K562 (cell line): ENCODE measurements at regions not wholly inside any gene's neighbourhood (a gene's known extent, or its start where the extent isn't known, plus 50 kb on each side); places are given as distances from the start of the nearest gene placed in this dataset.

Experiments
- ATAC-seq: fragments of 200-7000 bp; cut with Tn5 transposase; 3 replicates; pipeline ENCODE4 v1.9.1; 2020; ENCODE audit warnings: moderate library complexity
- BruUV-seq: library from RNA; stranded (reverse); fragments of 400-500 nt; replicated peaks from 2 replicates; lab custom pipeline; 2021; lab: Mats Ljungman, UMichigan
- CTCF ChIA-PET: fragments of 300-600 bp; formaldehyde crosslinking; extraction: SDS; loops from one replicate; lab custom pipeline; 2021; ENCODE audit warnings: low intra/inter-chr PET ratio; lab: Yijun Ruan, JAX
- POLR2A ChIA-PET: fragments of 300-600, 350-650 bp; sonication (Branson Sonifier 250); formaldehyde crosslinking; extraction: SDS; loops from one replicate; lab custom pipeline; 2021; ENCODE audit warnings: antibody characterized with exemption, inconsistent platforms; lab: Yijun Ruan, JAX
- DNase-seq, 4 experiments: peaks; one replicate each; pipeline versions ENCODE4 v3.0.0 to v3.0.0-alpha.2; 2011 to 2018; ENCODE audit warnings: low spot score in 3 of 4, mixed read lengths in 3 of 4; ENCODE audit errors: extremely low read depth in 1 of 4
- FAIRE-seq: peaks from 2 replicates; lab custom pipeline; 2011; peaks lifted over from hg19 to GRCh38; lab: Jason Lieb, UNC
- H2AFZ ChIP-seq: 2 replicates; pipeline ENCODE4 v1.6.0; 2011; ENCODE audit warnings: low read depth, low read length, control low read depth, inconsistent platforms
- H3K27ac ChIP-seq: fragments of 200-600 bp; 3 replicates; pipeline ENCODE4 v1.8.0; 2011; ENCODE audit warnings: low read depth, mild to moderate bottlenecking, control low read depth, inconsistent platforms, low read length, moderate library complexity, mixed read lengths; ENCODE audit errors: extremely low read depth
- H3K27me3 ChIP-seq, 2 experiments: fragments of 300-600 bp in 1 of 2; 2 replicates in 1 of 2; 3 replicates in 1 of 2; pipeline versions ENCODE4 v1.6.0 to v1.8.0; 2011; ENCODE audit warnings: inconsistent platforms in 2 of 2, low read length in 2 of 2, mild to moderate bottlenecking in 1 of 2, mixed read lengths in 1 of 2, moderate library complexity in 1 of 2; ENCODE audit not compliant: control insufficient read depth in 2 of 2, insufficient read depth in 2 of 2
- H3K36me3 ChIP-seq: fragments of 300-600 bp; 3 replicates; pipeline ENCODE4 v1.8.0; 2011; ENCODE audit warnings: mild to moderate bottlenecking, low read length, inconsistent platforms; ENCODE audit not compliant: control insufficient read depth, insufficient read depth
- H3K4me1 ChIP-seq, 2 experiments: fragments of 200-600 bp in 1 of 2; replicated peaks in 1 of 2; 2 replicates in 1 of 2; 3 replicates in 1 of 2; pipeline versions ENCODE4 v1.5.1 to v1.8.0; 2011; ENCODE audit warnings: inconsistent platforms in 2 of 2, low read length in 2 of 2, mild to moderate bottlenecking in 1 of 2, mixed read lengths in 1 of 2, moderate library complexity in 1 of 2; ENCODE audit not compliant: control insufficient read depth in 2 of 2, insufficient read depth in 2 of 2
- H3K4me2 ChIP-seq: 2 replicates; pipeline ENCODE4 v1.6.1; 2011; ENCODE audit warnings: low read length, control low read depth, inconsistent platforms, mixed read lengths; ENCODE audit not compliant: insufficient read depth
- H3K4me3 ChIP-seq: fragments of 200-600 bp; sonication (generic), shearing (Covaris generic); 2 replicates; pipeline ENCODE4 v1.5.1; 2016; ENCODE audit warnings: control low read depth, inconsistent platforms
- H3K79me2 ChIP-seq: fragments of 200-600 bp; 3 replicates; pipeline ENCODE4 v1.8.0; 2011; ENCODE audit warnings: low read length, inconsistent platforms; ENCODE audit not compliant: control insufficient read depth, insufficient read depth
- H3K9ac ChIP-seq, 2 experiments: 2 replicates each; pipeline versions ENCODE4 v1.6.0 to v1.6.1; 2011; ENCODE audit warnings: low read depth in 2 of 2, low read length in 2 of 2, control low read depth in 1 of 2, inconsistent platforms in 1 of 2, mild to moderate bottlenecking in 1 of 2, mixed read lengths in 1 of 2; ENCODE audit not compliant: insufficient read depth in 1 of 2
- H3K9me1 ChIP-seq: one replicate; pipeline ENCODE4 v1.6.0; 2011; ENCODE audit warnings: inconsistent platforms, mild to moderate bottlenecking, low read length, moderate library complexity; ENCODE audit not compliant: control insufficient read depth, insufficient read depth
- H3K9me3 ChIP-seq: replicated peaks from 2 replicates; pipeline ENCODE4 v1.5.1; 2011; ENCODE audit warnings: low read depth, low read length, inconsistent platforms; ENCODE audit not compliant: control insufficient read depth, insufficient read depth
- H4K20me1 ChIP-seq: replicated peaks from 2 replicates; pipeline ENCODE4 v1.6.1; 2011; ENCODE audit warnings: low read length, inconsistent platforms, mixed read lengths; ENCODE audit not compliant: control insufficient read depth, insufficient read depth
- BCL6 ChIP-seq: fragments of 250-450 bp; sonication (Bioruptor Pico); IDR thresholded peaks from 2 replicates; pipeline ENCODE4 v1.4.0; 2020
- CREBBP ChIP-seq: IDR thresholded peaks from one replicate; pipeline ENCODE4 v1.6.1; 2012; ENCODE audit warnings: low read depth, mild to moderate bottlenecking, control low read depth, inconsistent platforms, low read length
- ESRRA ChIP-seq: fragments of 450-650 bp; IDR thresholded peaks from 2 replicates; pipeline ENCODE4 v1.6.1; 2014; ENCODE audit warnings: low read depth, mild to moderate bottlenecking, moderate library complexity, borderline replicate concordance
- ILK ChIP-seq: fragments of 450-650 bp; IDR thresholded peaks from 2 replicates; pipeline ENCODE4 v1.6.1; 2016; ENCODE audit warnings: missing genetic modification characterization, low read depth, mild to moderate bottlenecking, missing compliant biosample characterization, moderate library complexity, borderline replicate concordance
- ZNF778 ChIP-seq: fragments of 450-650 bp; formaldehyde crosslinking; IDR thresholded peaks from 2 replicates; pipeline ENCODE4 v1.4.0; 2020; ENCODE audit warnings: mild to moderate bottlenecking, moderate library complexity
- WGBS: fragments of 100-300 bp; shearing (Covaris generic); methylation state at CpG from one replicate; pipeline ENCODE4 v1.1.6; 2016; ENCODE audit warnings: low coverage, mixed read lengths; ENCODE audit not compliant: insufficient coverage; ENCODE audit errors: missing lambda C conversion rate; 5-methylcytosine and 5-hydroxymethylcytosine counted together
- in situ Hi-C: fragments of 300-500 bp; cut with MboI; formaldehyde crosslinking; loops from 4 replicates; pipeline ENCODE4 v1.15.0; 2018; ENCODE audit warnings: inconsistent platforms, mixed read lengths
- intact Hi-C: fragments of 100-400 bp; cut with micrococcal nuclease; formaldehyde crosslinking; loops from 2 replicates; pipeline ENCODE4 v1.14.2; 2022
- TF ChIP-seq, protein P1 (sequence below): fragments of 250-450 bp; sonication (Bioruptor Pico); IDR thresholded peaks from 2 replicates; pipeline ENCODE4 v1.5.0; 2021
- TF ChIP-seq, protein P2 (sequence below), 2 experiments: fragments of 450-650 bp in 1 of 2; sonication (generic) in 1 of 2; formaldehyde crosslinking in 1 of 2; IDR thresholded peaks in 1 of 2; conservative IDR thresholded peaks in 1 of 2; 2 replicates each; pipeline versions ENCODE4 v1.6.1 to v1.8.1; 2016 to 2023; ENCODE audit warnings: mild to moderate bottlenecking in 2 of 2, moderate library complexity in 2 of 2, inconsistent platforms in 1 of 2, missing genetic modification reagents in 1 of 2
- TF ChIP-seq, protein P3 (sequence below): fragments of 250-450 bp; sonication (Bioruptor Pico); IDR thresholded peaks from 2 replicates; pipeline ENCODE4 v1.5.0; 2022; ENCODE audit warnings: mild to moderate bottlenecking

DNA sequence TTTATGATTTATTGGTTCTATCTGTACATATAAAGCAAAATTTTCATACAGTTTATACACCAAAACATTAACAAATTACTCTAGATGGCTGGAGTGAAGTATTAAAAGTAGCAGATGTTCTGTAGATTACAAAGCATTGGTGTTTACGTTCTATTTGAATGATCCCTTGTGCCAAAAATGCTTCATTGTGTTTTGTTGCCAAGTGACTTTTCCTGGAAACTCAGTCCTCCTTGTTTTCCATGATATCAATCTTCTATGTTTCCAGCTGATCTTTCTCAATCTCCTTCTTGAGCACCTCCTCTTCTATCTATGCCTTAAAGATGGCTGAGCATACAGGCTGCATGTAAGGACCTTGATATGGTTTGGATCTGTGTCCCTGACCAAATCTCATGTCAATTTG is 263.6 kb upstream of the CTSO start:
- no TSS peak for BruUV-seq
- Histone ChIP-seq H3K79me2 (no peaks in the 10 kb centered on the region), H4K20me1 (no peaks in the 10 kb centered on the region), H3K9me3 (no peaks in the 10 kb centered on the region), H3K4me3 (no peak overlapping the region), H3K27ac (no peak overlapping the region), H3K9ac (no peak overlapping the region), H3K27me3 (no peaks in the 10 kb centered on the region), H2AFZ (no peak overlapping the region), H3K36me3 (no peaks in the 10 kb centered on the region), H3K4me1 (no peaks in the 10 kb centered on the region), H3K4me2 (no peak overlapping the region), H3K9me1 (no peaks in the 10 kb centered on the region)
- no peak for ATAC-seq
- DNase-seq, result no peak
- POLR2A ChIA-PET, result no interaction called here
- intact Hi-C loops (no loop called here), in situ Hi-C loops (no loop called here)
- 6% methylated on average over 1 of the region's 1 CpG for WGBS
- CTCF ChIA-PET, result no interaction called here
- FAIRE-seq, result no peak
- no peak for TF ChIP-seq BCL6
- TF ChIP-seq, protein P1, sequence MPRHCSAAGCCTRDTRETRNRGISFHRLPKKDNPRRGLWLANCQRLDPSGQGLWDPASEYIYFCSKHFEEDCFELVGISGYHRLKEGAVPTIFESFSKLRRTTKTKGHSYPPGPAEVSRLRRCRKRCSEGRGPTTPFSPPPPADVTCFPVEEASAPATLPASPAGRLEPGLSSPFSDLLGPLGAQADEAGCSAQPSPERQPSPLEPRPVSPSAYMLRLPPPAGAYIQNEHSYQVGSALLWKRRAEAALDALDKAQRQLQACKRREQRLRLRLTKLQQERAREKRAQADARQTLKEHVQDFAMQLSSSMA (CRISPR knock-in tag), result no peak
- no peak for TF ChIP-seq ESRRA
- TF ChIP-seq CREBBP, result no peak
- TF ChIP-seq ZNF778, result no peak
- TF ChIP-seq, protein P2, sequence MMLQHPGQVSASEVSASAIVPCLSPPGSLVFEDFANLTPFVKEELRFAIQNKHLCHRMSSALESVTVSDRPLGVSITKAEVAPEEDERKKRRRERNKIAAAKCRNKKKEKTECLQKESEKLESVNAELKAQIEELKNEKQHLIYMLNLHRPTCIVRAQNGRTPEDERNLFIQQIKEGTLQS (IDR thresholded peaks at IDR 0.05), result no peak
- TF ChIP-seq, protein P2 (CRISPR knock-in tag; conservative IDR thresholded peaks at IDR 0.05), result no peak
- TF ChIP-seq, protein P3, sequence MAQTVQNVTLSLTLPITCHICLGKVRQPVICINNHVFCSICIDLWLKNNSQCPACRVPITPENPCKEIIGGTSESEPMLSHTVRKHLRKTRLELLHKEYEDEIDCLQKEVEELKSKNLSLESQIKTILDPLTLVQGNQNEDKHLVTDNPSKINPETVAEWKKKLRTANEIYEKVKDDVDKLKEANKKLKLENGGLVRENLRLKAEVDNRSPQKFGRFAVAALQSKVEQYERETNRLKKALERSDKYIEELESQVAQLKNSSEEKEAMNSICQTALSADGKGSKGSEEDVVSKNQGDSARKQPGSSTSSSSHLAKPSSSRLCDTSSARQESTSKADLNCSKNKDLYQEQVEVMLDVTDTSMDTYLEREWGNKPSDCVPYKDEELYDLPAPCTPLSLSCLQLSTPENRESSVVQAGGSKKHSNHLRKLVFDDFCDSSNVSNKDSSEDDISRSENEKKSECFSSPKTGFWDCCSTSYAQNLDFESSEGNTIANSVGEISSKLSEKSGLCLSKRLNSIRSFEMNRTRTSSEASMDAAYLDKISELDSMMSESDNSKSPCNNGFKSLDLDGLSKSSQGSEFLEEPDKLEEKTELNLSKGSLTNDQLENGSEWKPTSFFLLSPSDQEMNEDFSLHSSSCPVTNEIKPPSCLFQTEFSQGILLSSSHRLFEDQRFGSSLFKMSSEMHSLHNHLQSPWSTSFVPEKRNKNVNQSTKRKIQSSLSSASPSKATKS (CRISPR knock-in tag), result no peak
- TF ChIP-seq ILK (tag), result no peak
